NCI-H128 (cell line): ENCODE measurements at regions not wholly inside any gene's neighbourhood (a gene's known extent, or its start where the extent isn't known, plus 50 kb on each side); places are given as distances from the start of the nearest gene placed in this dataset.
"Not testable (repeated sequence)": the region's sequence is repeated elsewhere in the genome, so short reads cannot be mapped to it uniquely, and the experiment has no call there.

ENCODE experiments used
- DNase-seq: peaks from one replicate; lab custom pipeline; 2025; ENCODE audit not compliant: unreplicated experiment; lab: John Stamatoyannopoulos, UW

- DNase-seq, result no peak
These were observed 115.4 kb upstream of the FBXL7 start for GRCh38 chr5:15384581-15384980.

GRCh38 chr5:15384176-15384575 is 115.8 kb upstream of the FBXL7 start:
- DNase-seq, result no peak

DNA sequence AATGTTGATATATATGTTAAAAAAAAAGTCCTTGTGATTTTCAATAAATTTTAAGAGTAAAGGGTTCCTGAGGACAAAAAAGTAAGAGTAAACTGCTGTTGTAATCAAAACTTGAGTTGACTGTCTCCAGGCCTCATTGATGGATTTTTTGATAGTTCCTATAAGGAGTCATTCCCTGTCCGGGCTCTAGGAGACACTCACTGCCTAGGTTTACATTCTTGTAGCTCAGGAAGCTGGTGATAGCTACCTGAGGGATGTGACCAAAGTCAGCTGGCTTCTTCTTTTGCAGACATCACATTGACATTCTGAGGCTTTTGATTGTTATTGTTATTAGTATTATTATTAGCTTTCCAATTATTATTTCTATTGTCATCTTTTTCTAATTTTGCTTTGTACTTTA is 116.5 kb upstream of the FBXL7 start:
- DNase-seq, result no peak

DNA sequence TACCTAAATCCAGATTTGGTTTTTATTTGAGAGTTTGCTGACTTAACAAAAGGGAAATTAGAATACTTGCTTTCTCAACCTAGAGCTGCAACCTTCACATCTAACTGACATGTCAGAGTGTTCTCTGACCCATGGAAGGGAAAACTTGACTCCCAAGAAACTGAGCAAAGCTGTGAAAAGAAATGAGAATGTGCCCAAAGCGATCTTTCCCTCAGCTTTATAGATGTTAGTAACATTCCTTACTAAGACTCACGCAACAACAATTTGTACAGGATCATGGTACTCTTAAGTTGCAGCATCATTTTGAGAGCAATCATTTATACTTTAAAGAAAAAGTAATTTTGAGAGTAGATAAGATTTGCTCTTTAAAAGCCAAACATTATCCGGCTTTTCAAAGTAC is 117.0 kb upstream of the FBXL7 start:
- no peak for DNase-seq

DNA sequence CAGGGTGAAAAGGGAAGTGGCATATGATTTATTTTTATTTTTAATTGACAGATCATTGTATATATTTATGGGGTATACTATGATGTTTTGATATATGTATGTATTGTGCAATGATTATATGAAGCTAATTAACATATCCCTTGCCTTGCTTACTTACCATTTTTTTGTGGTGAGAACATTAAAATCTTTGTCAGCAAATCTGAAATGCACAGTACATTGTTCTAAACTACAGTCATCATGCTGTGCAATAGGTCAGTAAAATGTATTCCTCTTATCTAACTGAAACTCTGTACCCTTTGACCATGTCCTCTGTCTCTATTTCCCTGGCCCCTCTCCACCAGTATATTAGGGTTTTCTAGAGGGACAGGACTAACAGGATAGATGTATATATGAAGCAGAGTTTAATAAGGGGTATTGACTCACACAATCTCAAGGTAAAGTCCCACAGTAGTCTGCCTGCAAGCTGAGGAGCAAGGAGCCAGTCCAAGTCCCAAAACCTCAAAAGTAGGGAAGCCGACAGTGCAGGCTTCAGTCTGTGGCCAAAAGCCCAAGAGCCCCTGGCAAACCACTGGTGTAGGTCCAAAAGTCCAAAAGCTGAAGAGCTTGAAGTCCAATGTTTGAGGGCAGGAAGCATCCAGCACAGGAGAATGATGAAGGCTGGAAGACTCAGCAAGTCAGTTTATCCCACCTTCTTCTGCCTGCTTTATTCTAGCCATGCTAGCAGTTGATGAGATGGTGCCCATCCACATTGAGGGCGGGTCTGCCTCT is 122.2 kb upstream of the FBXL7 start:
- no peak for DNase-seq

DNA sequence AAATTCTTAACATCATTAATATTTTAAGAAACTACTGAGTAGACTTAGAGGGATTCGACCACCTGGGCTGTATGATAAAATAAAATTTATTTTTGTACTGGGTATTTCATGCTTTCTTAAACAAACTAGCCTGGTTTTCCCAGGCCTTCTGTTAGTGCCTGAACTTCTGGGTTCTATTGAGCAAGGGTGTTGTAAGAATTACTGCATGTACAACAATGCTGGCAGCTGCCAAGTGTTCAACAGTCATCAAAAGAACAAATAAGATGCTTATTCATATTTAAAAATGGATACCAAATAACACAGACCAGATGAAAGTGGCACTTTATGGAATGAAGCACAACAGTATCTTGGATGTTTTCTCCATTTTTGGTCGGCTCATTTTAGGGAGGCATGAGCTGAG is 123.2 kb upstream of the FBXL7 start:
- DNase-seq, result no peak

DNA sequence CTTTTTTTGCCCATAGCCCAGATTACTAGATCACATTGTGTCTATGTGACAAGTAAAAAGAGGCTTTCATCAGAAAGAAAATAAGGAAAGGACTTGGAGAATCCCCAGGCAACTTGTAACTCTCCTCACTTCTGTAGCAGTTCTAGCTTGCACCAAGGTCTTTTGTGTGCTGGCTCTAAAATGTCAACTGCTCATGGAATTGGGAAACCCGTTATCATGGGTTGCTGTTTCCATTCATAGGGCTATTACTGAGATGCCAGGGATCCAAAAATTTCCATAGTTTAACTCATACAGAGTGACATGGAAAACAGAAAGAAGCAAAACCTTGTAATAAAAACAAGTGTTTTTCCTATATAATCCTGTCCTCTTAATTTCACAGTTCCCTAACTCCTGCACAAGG is 123.9 kb upstream of the FBXL7 start:
- no peak for DNase-seq

GRCh38 chr5:15375559-15375958 is 124.4 kb upstream of the FBXL7 start:
- no peak for DNase-seq

DNA sequence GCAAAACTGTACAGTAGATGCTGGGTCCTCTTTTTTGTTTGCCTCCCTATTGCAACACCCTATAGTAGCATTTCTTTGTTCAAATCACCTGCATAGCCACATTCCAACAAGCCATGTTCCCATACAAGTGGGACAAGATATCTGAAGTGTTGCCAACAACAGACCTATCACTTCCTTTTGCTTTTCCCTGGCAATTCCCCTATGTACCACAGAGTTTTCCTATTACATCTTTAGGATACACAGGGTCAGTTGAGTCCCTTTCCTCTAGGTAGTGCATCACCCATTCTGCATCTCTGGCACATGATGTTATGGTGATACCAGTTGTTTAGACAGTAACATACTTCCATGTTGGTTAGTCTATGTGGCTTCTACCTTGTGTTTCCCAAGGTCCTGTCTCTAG is 125.1 kb upstream of the FBXL7 start:
- no peak for DNase-seq

GRCh38 chr5:15373151-15373550 is 126.8 kb upstream of the FBXL7 start:
- no peak for DNase-seq

DNA sequence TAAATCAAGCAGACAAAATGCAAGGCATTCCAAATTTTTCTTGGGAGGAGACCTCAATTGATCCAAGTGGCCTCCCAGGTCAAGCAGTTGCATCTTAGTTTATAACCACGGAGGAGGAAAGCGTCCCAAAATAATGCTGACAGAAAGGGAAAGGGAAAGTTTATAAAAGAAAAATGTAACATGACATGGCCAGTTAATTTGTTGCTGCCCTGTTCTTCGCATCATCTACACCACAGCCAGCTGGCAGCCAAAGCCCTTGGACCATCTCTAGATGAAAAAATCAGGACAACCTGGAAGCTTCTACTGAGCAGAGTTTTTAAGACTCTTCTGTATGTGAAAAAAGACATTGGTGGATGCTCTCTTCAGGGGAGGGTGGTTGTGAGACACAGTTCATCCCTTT is 128.8 kb upstream of the FBXL7 start:
- no peak for DNase-seq

GRCh38 chr5:15368835-15369234 is 131.1 kb upstream of the FBXL7 start:
- no peak for DNase-seq

- no peak for DNase-seq
These were observed 132.5 kb upstream of the FBXL7 start for GRCh38 chr5:15367489-15367888.

GRCh38 chr5:15366676-15367391 is 133.1 kb upstream of the FBXL7 start:
- no peak for DNase-seq

DNA sequence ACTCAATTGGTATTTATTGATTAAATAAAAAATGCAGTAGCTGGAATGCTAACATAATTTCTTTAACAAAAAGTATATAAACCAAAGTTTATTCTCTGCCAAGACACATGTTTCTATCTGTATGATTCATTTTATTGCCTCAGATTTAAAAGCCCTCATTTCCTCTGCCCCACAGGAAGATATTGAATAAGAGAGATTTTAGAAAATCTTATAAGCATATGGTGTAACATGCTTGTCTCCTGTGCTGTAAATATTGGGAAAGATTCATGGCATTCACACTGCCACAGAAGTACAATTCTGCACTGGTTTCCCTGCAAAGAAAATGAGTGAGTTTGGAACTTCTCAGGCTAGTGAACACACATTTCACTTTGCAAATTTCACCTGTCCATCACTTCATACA is 134.9 kb upstream of the FBXL7 start:
- DNase-seq, result no peak

- no peak for DNase-seq
These were observed 136.4 kb upstream of the FBXL7 start for GRCh38 chr5:15363601-15364000.

DNA sequence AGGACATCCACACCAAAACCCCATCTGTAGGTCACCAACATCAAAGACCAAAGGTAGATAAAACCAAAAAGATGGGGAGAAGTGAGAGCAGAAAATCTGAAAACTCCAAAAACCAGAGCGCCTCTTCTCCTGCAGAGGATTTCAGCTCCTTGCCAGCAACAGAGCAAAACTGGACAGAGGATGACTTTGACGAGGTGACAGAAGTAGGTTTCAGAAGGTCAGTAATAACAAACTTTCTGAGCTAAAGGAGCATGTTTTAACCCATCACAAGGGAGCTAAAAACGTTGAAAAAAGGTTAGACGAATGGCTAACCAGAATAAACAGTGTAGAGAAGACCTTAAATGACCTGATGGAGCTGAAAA is 142.9 kb upstream of the FBXL7 start:
- not testable (repeated sequence) for DNase-seq

GRCh38 chr5:15356308-15357091 is 143.5 kb upstream of the FBXL7 start:
- not testable (repeated sequence) for DNase-seq

DNA sequence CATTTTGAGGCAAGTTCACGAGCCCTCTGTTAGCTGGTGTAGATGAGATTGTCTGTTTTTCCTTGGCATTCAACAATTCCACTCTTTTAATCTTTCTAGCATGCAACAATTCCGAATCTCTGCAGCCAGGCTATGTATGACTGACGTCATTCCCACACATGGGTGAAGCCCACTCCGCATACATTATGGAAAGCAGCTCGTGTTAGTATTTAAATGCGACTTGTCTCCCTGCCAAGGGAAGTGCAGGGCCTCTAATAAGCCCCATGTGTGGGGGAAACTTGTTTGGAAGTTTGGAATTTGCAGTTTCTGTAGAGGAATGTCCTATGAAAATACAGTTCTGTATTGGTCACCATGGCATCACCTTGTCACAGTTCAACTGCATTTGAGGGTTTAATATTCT is 146.0 kb upstream of the FBXL7 start:
- no peak for DNase-seq

DNA sequence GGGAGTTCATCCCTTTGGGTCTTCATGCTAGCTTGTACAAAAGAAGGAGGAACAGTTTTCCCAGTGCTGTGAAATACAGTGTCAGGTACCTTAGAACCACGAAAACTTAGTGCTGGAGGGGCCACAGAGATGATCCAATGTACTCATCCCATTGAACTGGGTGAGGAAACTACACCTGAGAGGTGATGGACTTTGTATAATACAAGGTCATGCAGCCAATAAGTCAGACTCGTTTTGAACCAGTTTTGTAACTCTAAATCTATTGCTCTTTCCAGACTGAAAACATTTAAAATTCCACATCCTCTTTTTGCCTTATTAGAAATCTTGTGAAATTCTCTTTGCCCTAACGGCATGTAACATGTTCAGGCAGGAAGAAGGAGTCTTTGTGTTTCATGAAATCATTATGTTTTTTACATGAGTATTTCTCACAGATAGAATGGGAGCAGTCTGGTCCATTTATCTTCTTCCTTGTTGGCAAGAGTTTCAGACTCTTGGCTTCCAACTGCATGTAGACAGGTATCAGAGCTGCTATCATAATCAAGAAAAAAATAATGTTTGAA is 146.8 kb upstream of the FBXL7 start:
- no peak for DNase-seq

DNA sequence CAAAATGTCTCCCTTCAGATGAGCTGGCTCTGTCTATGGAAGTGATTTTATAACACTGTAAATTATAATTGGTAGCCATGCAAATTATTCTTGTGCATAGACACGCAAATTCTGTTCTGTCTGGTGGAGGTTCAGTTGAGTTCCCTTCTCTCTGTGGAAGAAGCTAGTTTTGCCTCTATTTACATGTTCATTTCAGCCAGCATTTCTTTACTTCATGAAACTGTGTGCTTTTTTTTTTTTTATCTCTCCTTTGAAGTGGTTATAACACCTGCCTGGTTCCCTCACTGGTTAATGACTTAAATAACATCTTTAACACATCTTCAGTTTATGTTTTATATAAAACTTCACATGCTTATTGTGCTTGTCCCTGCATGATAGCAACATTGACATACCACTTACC is 149.4 kb upstream of the FBXL7 start:
- no peak for DNase-seq

- no peak for DNase-seq
These were observed 153.2 kb upstream of the FBXL7 start for GRCh38 chr5:15346738-15347137.
